Natural killer cell (primary cell): ENCODE measurements at regions not wholly inside any gene's neighbourhood (a gene's known extent, or its start where the extent isn't known, plus 50 kb on each side); places are given as distances from the start of the nearest gene placed in this dataset.

Source experiments
- ATAC-seq, 3 donors: fragments of 150-1000 bp in 2 of 3; fragments of 200-7000 bp in 1 of 3; cut with Tn5 transposase; 1 replicate in 1 of 3; 2 replicates in 2 of 3; pipeline ENCODE4 v1.10.0; 2021; ENCODE audit warnings: mild to moderate bottlenecking in 2 of 3, moderate library complexity in 2 of 3
- DNase-seq, 2 donors: peaks; one replicate each; pipeline versions ENCODE4 v3.0.0 to v3.0.0-alpha.2; 2013 to 2021; ENCODE audit warnings: mixed read lengths in 1 of 2
- H3K27ac ChIP-seq: one replicate; pipeline ENCODE4 v1.5.1; 2013; ENCODE audit warnings: mild to moderate bottlenecking, low read length
- H3K27me3 ChIP-seq: one replicate; pipeline ENCODE4 v1.6.1; 2013; ENCODE audit warnings: low read length; ENCODE audit not compliant: control insufficient read depth, insufficient read depth
- H3K36me3 ChIP-seq: one replicate; pipeline ENCODE4 v1.6.1; 2013; ENCODE audit warnings: low read length; ENCODE audit not compliant: control insufficient read depth, insufficient read depth
- H3K4me1 ChIP-seq: one replicate; pipeline ENCODE4 v1.6.1; 2013; ENCODE audit warnings: low read length; ENCODE audit not compliant: control insufficient read depth, insufficient read depth
- H3K4me3 ChIP-seq: one replicate; pipeline ENCODE4 v1.5.1; 2013; ENCODE audit warnings: low read length
- H3K9me3 ChIP-seq: one replicate; pipeline ENCODE4 v1.6.1; 2013; ENCODE audit warnings: low read length; ENCODE audit not compliant: control insufficient read depth, insufficient read depth
- H3K27ac Mint-ChIP-seq, 2 donors: one replicate each; pipeline ENCODE4 v1.8.0; 2022; ENCODE audit warnings: mild to moderate bottlenecking in 2 of 2, mixed read lengths in 2 of 2, moderate library complexity in 1 of 2
- H3K27me3 Mint-ChIP-seq, 2 donors: one replicate each; pipeline ENCODE4 v1.8.0; 2022; ENCODE audit warnings: low read depth in 2 of 2, mixed read lengths in 2 of 2
- H3K36me3 Mint-ChIP-seq: one replicate; pipeline ENCODE4 v1.8.0; 2022; ENCODE audit warnings: mixed read lengths
- H3K4me1 Mint-ChIP-seq, 2 donors: one replicate each; pipeline ENCODE4 v1.8.0; 2022; ENCODE audit warnings: mixed read lengths in 2 of 2
- H3K4me3 Mint-ChIP-seq: one replicate; pipeline ENCODE4 v1.8.0; 2022; ENCODE audit warnings: mild to moderate bottlenecking, moderate library complexity, mixed read lengths
- H3K9me3 Mint-ChIP-seq, 2 donors: one replicate each; pipeline ENCODE4 v1.8.0; 2022; ENCODE audit warnings: mixed read lengths in 2 of 2
- WGBS: methylation state at CpG from one replicate; pipeline ENCODE4 v1.1.7; 2013; ENCODE audit warnings: missing lambda C conversion rate; ENCODE audit not compliant: insufficient coverage; 5-methylcytosine and 5-hydroxymethylcytosine counted together
- intact Hi-C: fragments of 100-400 bp; cut with micrococcal nuclease; formaldehyde crosslinking; loops from one replicate; pipeline ENCODE4 v1.14.2; 2022
- TF ChIP-seq, protein P1 (sequence below): fragments of 200-600 bp; IDR thresholded peaks from one replicate; pipeline ENCODE4 v1.8.0; 2022; ENCODE audit warnings: antibody characterized with exemption

DNA sequence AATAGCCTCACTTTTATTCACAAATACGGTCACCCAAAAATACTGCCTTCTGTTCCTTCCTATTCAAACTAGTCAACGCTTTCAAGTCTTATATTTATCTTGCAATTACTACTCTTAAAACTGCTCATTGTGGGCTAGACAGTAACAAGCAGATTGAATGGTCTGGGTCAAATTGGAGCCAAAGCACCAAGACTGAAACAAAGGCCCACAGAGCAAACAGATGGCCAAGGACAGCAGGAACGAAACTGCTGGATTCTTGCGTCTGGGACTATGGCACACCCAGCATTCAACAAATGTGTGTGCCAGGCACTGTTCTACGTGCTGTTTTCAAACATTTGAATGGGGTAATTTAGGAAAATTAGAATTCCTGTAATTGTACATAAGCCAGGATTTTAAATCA, 250.1 kb upstream of the PSMD7 start:
- H3K36me3 ChIP-seq, result no peaks in the 10 kb centered on the region
- Mint-ChIP-seq H3K4me1 (no peaks in the 10 kb centered on the region), H3K9me3 (no peaks in the 10 kb centered on the region), H3K27ac (no peak overlapping the region), H3K27me3 (no peaks in the 10 kb centered on the region), H3K4me3 (no peak overlapping the region), H3K36me3 (no peaks in the 10 kb centered on the region)
- H3K4me1 ChIP-seq, result no peaks in the 10 kb centered on the region
- H3K27ac ChIP-seq, result no peak overlapping the region
- WGBS, result 85% methylated on average over 5 of the region's 5 CpGs
- DNase-seq (no peak), ATAC-seq (no peak)
- H3K9me3 ChIP-seq, result no peaks in the 10 kb centered on the region
- H3K27me3 ChIP-seq, result no peaks in the 10 kb centered on the region
- intact Hi-C loops, result no loop called here
- TF ChIP-seq, protein P1, sequence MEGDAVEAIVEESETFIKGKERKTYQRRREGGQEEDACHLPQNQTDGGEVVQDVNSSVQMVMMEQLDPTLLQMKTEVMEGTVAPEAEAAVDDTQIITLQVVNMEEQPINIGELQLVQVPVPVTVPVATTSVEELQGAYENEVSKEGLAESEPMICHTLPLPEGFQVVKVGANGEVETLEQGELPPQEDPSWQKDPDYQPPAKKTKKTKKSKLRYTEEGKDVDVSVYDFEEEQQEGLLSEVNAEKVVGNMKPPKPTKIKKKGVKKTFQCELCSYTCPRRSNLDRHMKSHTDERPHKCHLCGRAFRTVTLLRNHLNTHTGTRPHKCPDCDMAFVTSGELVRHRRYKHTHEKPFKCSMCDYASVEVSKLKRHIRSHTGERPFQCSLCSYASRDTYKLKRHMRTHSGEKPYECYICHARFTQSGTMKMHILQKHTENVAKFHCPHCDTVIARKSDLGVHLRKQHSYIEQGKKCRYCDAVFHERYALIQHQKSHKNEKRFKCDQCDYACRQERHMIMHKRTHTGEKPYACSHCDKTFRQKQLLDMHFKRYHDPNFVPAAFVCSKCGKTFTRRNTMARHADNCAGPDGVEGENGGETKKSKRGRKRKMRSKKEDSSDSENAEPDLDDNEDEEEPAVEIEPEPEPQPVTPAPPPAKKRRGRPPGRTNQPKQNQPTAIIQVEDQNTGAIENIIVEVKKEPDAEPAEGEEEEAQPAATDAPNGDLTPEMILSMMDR, result no peak
- H3K4me3 ChIP-seq, result no peak overlapping the region

DNA sequence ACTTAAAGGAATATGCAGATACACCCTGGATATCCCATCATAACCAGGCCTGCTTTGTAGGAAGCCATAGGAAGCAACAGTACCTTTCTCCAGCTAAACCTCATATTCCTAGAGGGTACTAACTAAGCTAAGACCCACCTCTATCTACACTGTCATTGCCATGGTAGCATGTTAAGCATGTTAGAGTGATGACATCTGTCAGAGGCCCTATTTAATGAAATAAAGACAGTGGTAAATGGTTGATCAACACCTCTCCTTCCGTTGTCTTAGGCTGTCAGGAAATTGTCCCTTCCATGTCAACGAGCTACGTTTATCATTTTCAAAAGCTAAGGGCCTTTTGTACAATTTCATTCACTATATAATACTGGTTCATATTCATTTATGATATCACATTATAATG, 251.1 kb upstream of the PSMD7 start:
- Histone ChIP-seq H3K4me1 (no peaks in the 10 kb centered on the region), H3K27me3 (no peaks in the 10 kb centered on the region), H3K4me3 (no peak overlapping the region), H3K9me3 (no peaks in the 10 kb centered on the region), H3K27ac (no peak overlapping the region), H3K36me3 (no peaks in the 10 kb centered on the region)
- ATAC-seq (no peak), DNase-seq (no peak)
- intact Hi-C loops, result no loop called here
- no peaks in the 10 kb centered on the region for H3K27me3 Mint-ChIP-seq
- 97% methylated on average over 3 of the region's 3 CpGs for WGBS
- TF ChIP-seq, protein P1, result no peak
- no peak overlapping the region for H3K4me3 Mint-ChIP-seq
- H3K36me3 Mint-ChIP-seq, result no peaks in the 10 kb centered on the region
- no peaks in the 10 kb centered on the region for H3K9me3 Mint-ChIP-seq
- H3K4me1 Mint-ChIP-seq, result no peaks in the 10 kb centered on the region
- no peak overlapping the region for H3K27ac Mint-ChIP-seq

GRCh38 chr16:74035816-74036215, 260.8 kb upstream of the PSMD7 start:
- ATAC-seq, result no peak
- WGBS, result 0% methylated on average over 1 of the region's 1 CpG
- intact Hi-C loops, result no loop called here

GRCh38 chr16:74034862-74035261, 261.8 kb upstream of the PSMD7 start:
- H3K4me3 ChIP-seq, result no peak overlapping the region
- no peaks in the 10 kb centered on the region for H3K36me3 Mint-ChIP-seq
- H3K36me3 ChIP-seq, result no peaks in the 10 kb centered on the region
- DNase-seq (no peak), ATAC-seq (no peak)
- TF ChIP-seq, protein P1, result no peak
- no peaks in the 10 kb centered on the region for H3K4me1 Mint-ChIP-seq
- no peak overlapping the region for H3K27ac ChIP-seq
- no peaks in the 10 kb centered on the region for H3K9me3 Mint-ChIP-seq
- no peaks in the 10 kb centered on the region for H3K9me3 ChIP-seq
- no peak overlapping the region for H3K27ac Mint-ChIP-seq
- no peak overlapping the region for H3K4me3 Mint-ChIP-seq
- WGBS, result 73% methylated on average over 1 of the region's 4 CpGs
- no peaks in the 10 kb centered on the region for H3K4me1 ChIP-seq
- no peaks in the 10 kb centered on the region for H3K27me3 ChIP-seq
- intact Hi-C loops, result no loop called here
- peaks cover 3 to 6% of the 10 kb centered on the region in 2 donors for H3K27me3 Mint-ChIP-seq

More at GRCh38 chr16:74035816-74036215, 260.8 kb upstream of the PSMD7 start:
- no peak overlapping the region for H3K27ac ChIP-seq
- Mint-ChIP-seq H3K27me3 (peaks cover 3 to 6% of the 10 kb centered on the region in 2 donors), H3K4me1 (no peaks in the 10 kb centered on the region), H3K9me3 (no peaks in the 10 kb centered on the region), H3K27ac (no peak overlapping the region), H3K36me3 (no peaks in the 10 kb centered on the region), H3K4me3 (no peak overlapping the region)
- no peak for DNase-seq
- H3K4me1 ChIP-seq, result no peaks in the 10 kb centered on the region
- no peaks in the 10 kb centered on the region for H3K36me3 ChIP-seq
- H3K4me3 ChIP-seq, result no peak overlapping the region
- H3K27me3 ChIP-seq, result no peaks in the 10 kb centered on the region
- H3K9me3 ChIP-seq, result no peaks in the 10 kb centered on the region
- TF ChIP-seq, protein P1, result no peak
